SIG-M5 treated with dmso at 0.1 percent for 504 hours (cell line): ENCODE measurements at regions not wholly inside any gene's neighbourhood (a gene's known extent, or its start where the extent isn't known, plus 50 kb on each side); places are given as distances from the start of the nearest gene placed in this dataset.
A peak's percentile ranks its signal among the peaks of the same experiment; 100 is the strongest.
"Not testable (repeated sequence)": the region's sequence is repeated elsewhere in the genome, so short reads cannot be mapped to it uniquely, and the experiment has no call there.

Experiments used
- DNase-seq: peaks from one replicate; lab custom pipeline; 2025; ENCODE audit not compliant: unreplicated experiment; lab: John Stamatoyannopoulos, UW

DNA sequence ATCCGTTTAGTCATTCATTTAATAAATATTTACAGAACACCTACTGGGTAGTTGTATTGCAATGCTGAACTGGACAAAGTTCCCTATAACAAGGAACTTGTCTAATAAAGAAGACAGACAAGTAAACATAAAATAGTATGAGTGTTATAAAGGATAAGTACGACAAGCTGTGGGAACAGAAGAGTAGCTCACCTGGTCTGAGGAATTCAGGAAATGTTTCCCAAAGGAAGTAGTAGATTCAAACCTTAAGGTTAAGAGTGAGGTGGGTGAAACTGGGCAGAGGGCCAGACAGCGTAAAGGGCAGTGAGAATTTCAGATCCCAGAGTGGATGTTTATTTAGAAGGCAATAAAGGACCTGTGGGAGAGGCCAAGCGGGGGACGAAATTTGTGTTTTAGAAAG is 72.3 kb upstream of the CD2AP start:
- DNase-seq, result no peak

DNA sequence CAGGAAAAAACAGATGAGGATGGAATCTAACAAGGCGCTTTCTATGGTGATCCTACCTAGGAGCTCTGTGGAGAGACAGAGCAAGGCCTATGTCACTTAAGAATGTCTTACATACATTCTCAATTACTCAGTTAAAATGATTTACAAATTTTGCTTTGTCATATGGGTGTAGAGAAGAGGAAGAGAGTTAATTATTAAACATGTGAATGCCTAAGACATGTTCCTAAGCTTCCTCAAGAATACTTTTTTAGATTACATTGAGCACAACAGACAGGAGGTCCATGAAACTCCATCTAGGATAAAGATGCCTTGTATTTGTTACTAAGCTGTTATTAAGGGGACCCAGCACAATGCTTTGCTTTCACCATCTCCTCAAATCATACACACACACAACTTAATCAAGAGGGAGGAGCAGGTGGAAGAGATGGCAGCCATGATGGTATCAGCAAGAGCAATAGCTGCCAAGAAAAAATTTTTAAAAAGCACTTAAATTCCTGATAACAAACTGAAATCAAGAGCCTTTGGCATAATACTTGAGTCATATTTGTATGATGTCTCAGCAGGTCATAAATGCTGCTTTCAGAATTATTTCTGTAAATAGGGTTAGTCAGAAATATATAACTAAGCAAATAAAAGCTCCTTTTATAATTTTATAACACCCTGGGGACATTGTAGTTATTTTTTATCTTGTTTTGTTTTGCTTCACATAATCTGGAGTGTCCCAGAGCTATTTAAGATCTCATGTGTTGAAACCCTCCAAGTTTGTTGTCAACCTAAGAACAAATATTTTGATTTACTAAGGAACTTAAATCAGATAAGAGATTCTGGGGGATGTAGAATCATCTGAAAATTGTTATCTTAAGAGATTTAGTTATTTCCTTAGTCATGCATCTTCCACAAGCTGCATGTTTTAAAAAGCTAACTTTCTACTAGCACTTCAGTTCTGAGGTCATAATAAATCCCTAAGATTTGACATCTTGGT is 70.0 kb upstream of the CD2AP start:
- DNase-seq, result no peak

DNA sequence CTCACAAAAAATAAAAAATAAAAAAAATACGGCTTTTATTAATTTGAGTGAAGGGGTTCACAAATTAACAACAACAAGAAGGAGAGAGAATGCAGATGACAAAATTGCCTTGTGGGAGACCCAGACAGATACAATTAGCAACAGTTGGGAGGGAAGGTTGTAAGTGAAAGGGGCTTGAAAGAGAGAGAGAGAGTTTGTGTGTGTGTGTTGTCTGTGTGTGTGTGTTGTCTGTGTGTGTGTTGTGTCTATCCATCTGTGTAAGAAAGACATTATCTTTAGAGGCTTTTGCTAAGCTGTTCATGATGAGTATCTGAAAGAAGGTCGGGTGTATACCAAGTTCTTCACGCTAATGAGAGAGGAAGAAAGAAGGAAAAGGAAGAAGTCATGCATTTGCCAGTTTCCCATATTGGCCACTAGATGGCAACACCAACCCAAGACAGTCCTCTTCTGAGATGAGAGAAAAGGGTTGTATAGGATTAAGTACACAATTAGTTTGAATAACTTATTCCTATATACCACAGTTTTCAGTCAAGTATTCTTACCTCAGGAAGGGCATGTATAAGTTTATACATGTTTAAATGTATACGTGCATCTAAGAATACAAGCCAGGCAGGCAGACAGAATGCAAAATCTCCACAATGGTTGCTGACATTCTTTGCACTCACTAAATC is 63.7 kb upstream of the CD2AP start:
- peak; percentile 73 for DNase-seq

DNA sequence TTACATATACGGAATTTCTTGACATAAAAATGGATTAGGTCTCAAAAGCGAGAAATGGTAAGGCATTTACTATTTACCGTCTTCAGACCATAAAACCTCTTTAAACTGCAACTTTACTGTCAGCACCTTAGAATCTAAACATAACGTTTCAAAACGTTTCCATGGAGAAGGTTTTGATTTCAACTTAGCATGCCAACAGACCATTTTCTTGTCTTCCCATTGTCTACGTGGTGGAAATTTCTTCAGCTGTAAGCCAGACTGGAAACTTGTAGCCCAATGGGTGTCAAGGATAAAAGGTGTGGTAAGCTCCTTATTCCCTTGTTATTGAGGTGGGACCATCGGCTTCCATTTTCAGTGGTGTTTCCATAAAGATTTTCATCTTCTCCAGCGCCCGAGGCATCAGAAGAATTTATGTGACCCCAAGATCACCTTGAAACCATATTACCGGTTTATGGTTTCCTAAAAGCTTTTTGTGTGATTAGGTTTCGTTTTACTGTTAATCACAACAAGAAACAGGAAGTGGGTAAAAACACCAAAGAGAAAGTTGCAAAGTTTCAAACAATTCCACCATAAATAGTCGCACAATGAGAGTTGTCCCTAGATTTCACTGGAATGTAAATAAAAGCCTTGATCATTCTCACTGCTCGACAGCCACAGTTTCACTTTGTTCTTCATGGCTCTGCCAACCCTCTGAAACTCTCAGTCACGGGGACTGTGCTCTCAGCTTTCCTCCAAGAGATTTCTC is 63.0 kb upstream of the CD2AP start:
- peak; percentile 21 for DNase-seq

DNA sequence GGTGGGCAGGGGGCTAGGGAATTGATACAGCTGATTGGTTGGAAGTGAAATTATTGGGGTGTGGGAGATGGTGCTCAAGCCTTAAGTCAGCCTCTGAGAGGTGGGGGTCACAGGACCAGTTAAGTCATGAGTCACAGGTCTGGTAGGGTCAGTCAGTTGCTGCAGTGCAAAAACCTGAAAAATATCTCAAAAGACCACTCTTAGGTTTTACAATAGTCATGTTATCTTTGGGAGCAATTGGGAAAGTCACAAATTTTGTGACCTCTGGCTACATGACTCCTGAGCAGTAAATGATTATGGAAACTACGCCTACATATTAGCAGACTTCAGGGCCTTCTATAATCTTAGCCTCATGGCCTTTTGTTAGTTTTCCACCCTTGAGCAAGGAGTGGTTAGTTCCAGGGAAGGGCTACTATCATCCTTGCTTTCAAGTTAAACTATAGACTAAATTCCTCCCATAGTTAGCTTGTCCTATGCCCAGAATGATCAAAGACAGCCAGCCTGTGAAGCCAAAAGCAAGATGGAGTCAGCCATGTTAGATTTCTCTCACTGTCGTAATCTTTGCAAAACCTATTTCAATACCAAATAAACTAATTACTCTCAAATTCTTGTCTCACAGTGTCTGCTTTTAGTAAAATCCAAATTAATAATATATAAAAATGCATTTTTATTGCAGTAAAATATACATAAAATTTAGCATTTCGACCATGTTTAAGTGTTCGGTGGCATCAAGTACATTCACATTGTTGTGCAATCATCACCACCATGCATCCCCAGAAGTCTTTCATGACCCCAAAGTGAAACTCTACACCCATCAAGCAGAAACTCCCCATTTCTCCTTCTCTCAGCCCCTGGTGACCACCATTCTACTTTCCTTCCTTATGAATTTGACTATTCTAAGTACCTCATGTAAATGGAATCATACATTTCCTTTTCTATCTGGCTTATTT is 60.9 kb upstream of the CD2AP start:
- no peak for DNase-seq

- DNase-seq, result no peak
Observed at GRCh38 chr6:47419621-47420020, 58.0 kb upstream of the CD2AP start.

GRCh38 chr6:47420394-47421371 is 56.9 kb upstream of the CD2AP start:
- DNase-seq, result no peak

GRCh38 chr6:47423079-47423478 is 54.5 kb upstream of the CD2AP start:
- no peak for DNase-seq

DNA sequence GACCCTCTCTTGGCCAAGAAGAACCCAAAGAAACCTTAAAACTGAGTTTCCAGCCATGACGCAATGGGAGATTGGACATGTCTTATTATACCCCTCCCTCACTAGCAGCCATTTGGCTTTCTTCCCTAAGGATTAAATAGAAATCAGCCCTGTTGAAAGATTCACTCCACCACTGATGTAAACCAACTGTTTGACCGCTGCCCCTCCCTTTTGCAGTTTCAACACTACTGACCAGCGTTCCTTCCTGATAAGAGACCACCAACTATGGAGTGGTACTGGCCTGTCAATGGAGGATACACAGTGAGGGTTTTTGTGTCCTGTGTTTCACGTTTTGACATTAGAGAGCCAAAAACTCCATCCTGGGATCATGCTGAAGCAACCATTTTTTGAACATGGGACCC is 53.2 kb upstream of the CD2AP start:
- no peak for DNase-seq

DNA sequence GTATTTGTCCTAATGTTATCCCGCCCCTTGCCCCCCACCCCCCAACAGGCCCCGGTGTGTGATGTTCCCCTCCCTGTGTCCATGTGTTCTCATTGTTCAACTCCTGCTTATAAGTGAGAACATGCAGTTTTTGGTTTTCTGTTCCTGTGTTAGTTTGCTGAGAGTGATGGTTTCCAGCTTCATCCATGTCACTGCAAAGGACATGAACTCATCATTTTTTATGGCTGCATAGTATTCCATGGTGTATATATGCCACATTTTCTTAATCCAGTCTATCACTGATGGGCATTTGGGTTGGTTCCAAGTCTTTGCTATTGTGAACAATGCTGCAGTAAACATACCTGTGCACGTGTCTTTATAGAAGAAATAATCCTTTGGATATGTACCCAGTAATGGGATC is 51.9 kb upstream of the CD2AP start:
- not testable (repeated sequence) for DNase-seq

GRCh38 chr6:47426524-47427302 is 50.9 kb upstream of the CD2AP start:
- no peak for DNase-seq

DNA sequence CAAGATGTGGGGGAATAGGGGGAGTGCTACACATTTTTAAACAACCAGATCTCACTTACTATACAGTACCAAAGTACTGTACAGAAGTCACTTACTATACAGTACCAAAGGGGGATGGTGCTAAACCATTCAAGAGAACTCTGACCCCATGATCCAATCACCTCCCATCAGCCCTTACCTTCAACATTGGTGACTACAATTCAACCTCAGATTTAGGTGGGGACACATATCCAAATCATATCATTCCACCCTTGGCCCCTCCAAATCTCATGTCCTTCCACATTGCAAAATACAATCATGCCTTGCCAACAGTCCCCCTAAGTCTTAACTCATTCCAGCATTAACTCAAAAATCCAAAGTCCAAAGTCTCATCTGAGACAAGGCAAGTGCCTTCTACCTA is 49.9 kb upstream of the CD2AP start:
- DNase-seq, result no peak
